ENCODE measurements at regions not wholly inside any gene's neighbourhood (a gene's known extent, or its start where the extent isn't known, plus 50 kb on each side); places are given as distances from the start of the nearest gene placed in this dataset.

- DNase-seq (ENCODE audit: low read depth in 2 of 2): no peak
These were observed 477.0 kb downstream of the GBA3 start for GRCh38 chr4:23169608-23170311.

- no peak for DNase-seq (ENCODE audit: low read depth in 2 of 2)
These were observed 474.2 kb downstream of the GBA3 start for GRCh38 chr4:23166919-23167318.

GRCh38 chr4:23166407-23166806 is 473.7 kb downstream of the GBA3 start:
- no peak for DNase-seq (ENCODE audit: low read depth in 2 of 2)

DNA sequence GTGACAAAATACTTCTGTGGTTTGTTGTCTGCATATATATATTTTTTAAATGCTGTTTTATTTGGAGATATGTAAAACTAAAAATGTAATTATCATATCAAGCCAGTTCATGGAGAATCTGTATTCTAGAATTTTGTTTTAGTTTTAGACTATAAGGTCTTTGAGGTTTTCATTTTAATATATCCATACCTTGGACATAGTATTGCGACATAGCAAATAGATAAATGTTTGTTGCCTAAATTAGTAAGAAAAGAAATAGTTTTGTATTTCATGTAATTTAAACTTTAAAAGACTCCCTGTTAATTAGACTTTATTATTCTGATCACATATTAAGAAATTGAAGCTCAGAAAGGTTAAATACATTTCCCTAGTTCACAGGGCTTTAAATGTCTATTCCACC is 472.9 kb downstream of the GBA3 start:
- DNase-seq (ENCODE audit: low read depth in 2 of 2): no peak

GRCh38 chr4:23163647-23164436 is 471.1 kb downstream of the GBA3 start:
- no peak for DNase-seq (ENCODE audit: low read depth in 2 of 2)

DNA sequence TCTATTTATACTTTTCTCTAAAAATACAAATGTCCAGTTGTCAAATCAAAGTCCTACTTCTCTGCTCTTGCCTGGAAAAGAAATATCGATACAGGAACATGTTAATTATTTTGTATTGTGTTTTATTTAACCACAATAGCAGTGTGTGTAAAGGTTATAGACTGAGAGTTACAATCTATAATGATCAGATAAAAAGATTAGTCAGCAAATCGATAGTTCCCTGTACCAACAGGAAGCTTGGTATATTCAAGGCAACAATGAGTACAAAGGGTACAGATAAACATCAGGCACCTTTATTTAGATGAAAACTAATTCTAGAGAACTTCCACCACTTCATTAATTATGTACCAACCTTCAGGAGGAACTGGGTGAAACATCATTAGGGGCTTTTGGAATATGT is 469.5 kb downstream of the GBA3 start:
- DNase-seq (ENCODE audit: low read depth in 2 of 2): no peak

- DNase-seq (ENCODE audit: low read depth in 2 of 2): no peak
These were observed 469.1 kb downstream of the GBA3 start for GRCh38 chr4:23161787-23162186.

DNA sequence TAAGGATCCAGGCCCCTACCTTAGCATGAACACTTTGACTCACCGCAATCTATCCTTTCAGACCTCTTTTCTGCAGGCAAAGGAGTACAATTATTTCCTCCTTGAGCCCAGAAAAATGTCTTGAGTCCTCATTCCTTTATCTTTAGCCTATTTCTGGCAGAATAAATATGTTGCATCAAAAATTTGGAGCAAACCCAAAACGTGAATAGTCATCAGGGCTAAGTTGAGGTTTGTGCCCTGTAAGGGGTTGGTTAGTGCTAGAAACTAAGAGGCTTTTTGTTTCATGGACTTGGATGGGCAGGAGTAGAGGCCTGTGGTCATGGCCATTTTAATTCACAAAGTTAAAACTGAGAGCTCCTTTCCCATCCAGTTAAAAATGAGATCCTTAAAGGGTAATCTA is 460.3 kb downstream of the GBA3 start:
- no peak for DNase-seq (ENCODE audit: low read depth in 2 of 2)

GRCh38 chr4:23149815-23150214 is 457.1 kb downstream of the GBA3 start:
- DNase-seq (ENCODE audit: low read depth in 2 of 2): no peak

DNA sequence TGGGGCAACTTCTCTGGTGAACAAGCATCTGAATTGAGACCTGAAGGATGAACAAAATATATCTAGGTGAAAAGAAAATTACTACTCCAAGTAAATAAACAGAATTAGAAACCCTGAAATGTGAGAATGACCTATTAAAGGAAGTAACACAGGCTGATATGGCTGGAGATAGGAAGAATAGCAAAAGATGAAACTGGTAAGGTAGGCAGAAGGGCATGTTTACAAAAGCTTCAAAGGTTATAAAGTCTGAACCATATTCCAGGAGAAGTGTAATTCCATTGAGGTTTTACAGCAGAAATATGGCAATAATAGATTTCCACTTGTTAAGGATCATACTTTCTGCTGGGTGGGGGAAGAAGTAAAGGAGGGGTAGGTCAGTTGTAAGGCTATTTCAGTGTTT is 452.0 kb downstream of the GBA3 start:
- DNase-seq (ENCODE audit: low read depth in 2 of 2): no peak

GRCh38 chr4:23135792-23136645 is 443.3 kb downstream of the GBA3 start:
- no peak for DNase-seq (ENCODE audit: low read depth in 2 of 2)

- no peak for DNase-seq (ENCODE audit: low read depth in 2 of 2)
These were observed 441.6 kb downstream of the GBA3 start for GRCh38 chr4:23134331-23134730.

GRCh38 chr4:23130845-23131244 is 438.1 kb downstream of the GBA3 start:
- DNase-seq (ENCODE audit: low read depth in 2 of 2): no peak

DNA sequence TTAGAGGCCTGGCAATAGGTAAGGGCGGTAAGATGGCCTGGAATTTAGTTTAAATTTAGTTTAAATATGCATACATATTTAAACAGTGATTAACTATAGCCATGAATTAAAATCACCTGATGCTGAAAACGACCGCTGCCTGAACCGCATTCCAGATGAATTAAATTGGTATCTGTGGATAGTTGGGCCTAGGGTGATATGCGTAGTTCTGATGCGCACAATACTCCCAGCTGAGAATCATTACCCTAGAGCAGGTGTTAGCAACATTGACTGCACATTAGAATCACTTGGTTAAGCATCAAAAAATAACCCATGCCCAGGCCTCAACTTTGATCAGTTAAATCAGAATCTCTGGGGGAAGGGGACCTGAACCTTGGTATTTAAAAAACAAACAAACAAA is 432.4 kb downstream of the GBA3 start:
- DNase-seq (ENCODE audit: low read depth in 2 of 2): no peak

GRCh38 chr4:23122666-23123400 is 430.1 kb downstream of the GBA3 start:
- no peak for DNase-seq (ENCODE audit: low read depth in 2 of 2)

GRCh38 chr4:23120374-23120773 is 427.6 kb downstream of the GBA3 start:
- DNase-seq (ENCODE audit: low read depth in 2 of 2): no peak

- no peak for DNase-seq (ENCODE audit: low read depth in 2 of 2)
These were observed 425.1 kb downstream of the GBA3 start for GRCh38 chr4:23117826-23118225.

- DNase-seq (ENCODE audit: low read depth in 2 of 2): no peak
These were observed 421.8 kb downstream of the GBA3 start for GRCh38 chr4:23114538-23114937.

DNA sequence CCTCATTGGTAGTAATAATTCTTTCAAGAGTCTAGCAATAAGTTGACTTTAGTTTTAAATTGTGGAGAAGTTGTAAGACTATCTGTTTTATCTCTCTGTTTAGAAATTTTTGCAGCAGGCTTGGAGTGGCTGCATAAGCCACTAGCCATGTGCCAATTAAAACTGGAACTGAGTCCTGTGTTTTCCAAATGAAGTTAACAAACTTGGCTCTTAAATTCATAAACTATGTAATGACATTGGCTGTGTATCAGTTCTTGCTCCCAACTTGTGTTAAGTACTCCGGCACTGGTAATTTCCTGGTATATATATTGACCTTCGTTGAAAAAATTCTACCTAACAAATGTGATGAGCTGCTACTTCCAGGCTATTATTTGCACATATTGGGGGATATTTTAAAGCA is 420.4 kb downstream of the GBA3 start:
- DNase-seq (ENCODE audit: low read depth in 2 of 2): no peak

DNA sequence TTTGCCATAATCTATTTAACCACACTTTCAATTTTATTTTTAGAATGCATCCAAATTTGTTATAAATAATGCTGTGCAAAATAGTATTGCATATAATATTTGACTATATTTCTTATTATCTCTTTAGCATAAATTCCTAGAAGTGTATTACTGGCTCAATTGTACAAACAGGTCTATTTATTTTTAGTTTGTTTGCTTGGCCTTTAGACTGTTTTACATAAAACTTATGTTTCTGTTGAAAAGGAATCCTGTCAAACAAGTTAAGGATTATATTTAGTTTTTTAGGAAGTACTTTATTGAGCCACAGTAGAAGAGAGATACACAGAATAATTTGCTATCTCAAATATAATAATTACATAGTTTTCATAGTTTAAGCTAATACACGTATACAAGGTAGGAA is 413.8 kb downstream of the GBA3 start:
- no peak for DNase-seq (ENCODE audit: low read depth in 2 of 2)

DNA sequence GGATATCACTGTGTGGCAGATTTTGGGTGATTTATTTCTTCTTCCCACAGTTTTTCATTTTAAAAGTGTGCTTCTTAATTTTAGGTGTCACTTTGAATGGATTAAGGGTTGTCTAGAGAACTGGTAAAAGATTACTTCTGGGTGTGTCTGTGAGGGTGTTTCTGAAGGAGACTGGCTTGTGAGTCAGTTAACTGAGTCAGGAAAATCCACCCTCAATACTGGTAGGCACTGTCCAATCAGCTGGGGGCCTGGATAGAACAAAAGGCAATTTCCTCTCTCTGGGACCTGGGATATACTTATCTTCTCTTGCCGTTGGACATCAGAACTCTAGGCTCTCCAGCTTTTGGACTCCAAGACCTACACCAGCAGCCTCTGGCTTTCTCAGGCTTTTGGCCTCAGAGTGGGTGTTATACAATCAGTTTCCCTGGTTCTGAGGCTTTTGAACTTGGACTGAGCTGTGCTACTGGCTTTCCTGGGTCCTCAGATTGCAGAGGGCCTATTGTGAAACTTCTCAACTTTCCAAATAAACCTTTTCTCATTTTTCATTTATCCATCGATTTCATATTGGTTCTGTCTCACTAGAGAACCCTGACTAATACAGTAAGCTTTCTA is 413.1 kb downstream of the GBA3 start:
- no peak for DNase-seq (ENCODE audit: low read depth in 2 of 2)

All from stimulated activated CD4-positive, alpha-beta T cell treated with anti-CD3 and anti-CD28 coated beads, Interleukin-15, amount 100 ng/mL, for 48 hours (primary cell).